WTC11 (cell line): ENCODE measurements at regions not wholly inside any gene's neighbourhood (a gene's known extent, or its start where the extent isn't known, plus 50 kb on each side); places are given as distances from the start of the nearest gene placed in this dataset.

Source experiments
- ATAC-seq: fragments of 200-7000 bp; cut with Tn5 transposase; 2 replicates; pipeline ENCODE4 v1.10.0; 2021; ENCODE audit warnings: mild to moderate bottlenecking, moderate library complexity
- CTCF ChIA-PET: fragments of 300-600 bp; sonication (Branson Sonifier 250); formaldehyde crosslinking; loops from one replicate; lab custom pipeline; 2021; ENCODE audit warnings: antibody characterized with exemption; lab: Charles Lee
- POLR2A ChIA-PET: fragments of 350-600 bp; sonication (Branson Sonifier 250); formaldehyde crosslinking; loops from one replicate; lab custom pipeline; 2021; ENCODE audit warnings: antibody characterized with exemption; lab: Charles Lee
- DNase-seq: peaks from one replicate; pipeline ENCODE4 v3.0.0; 2021; ENCODE audit warnings: low spot score
- H3K27ac Mint-ChIP-seq: 2 replicates; pipeline ENCODE4 v1.8.0; 2021; ENCODE audit warnings: mixed read lengths
- H3K27me3 Mint-ChIP-seq: 2 replicates; pipeline ENCODE4 v1.8.0; 2021; ENCODE audit warnings: low read depth, mild to moderate bottlenecking, moderate library complexity, mixed read lengths
- H3K36me3 Mint-ChIP-seq: 2 replicates; pipeline ENCODE4 v1.8.0; 2021; ENCODE audit warnings: mixed read lengths
- H3K4me1 Mint-ChIP-seq: 2 replicates; pipeline ENCODE4 v1.8.0; 2022; ENCODE audit warnings: mixed read lengths
- H3K4me3 Mint-ChIP-seq: 2 replicates; pipeline ENCODE4 v1.8.0; 2021; ENCODE audit warnings: mild to moderate bottlenecking, moderate library complexity, mixed read lengths
- H3K9me3 Mint-ChIP-seq: 2 replicates; pipeline ENCODE4 v1.8.0; 2021; ENCODE audit warnings: mixed read lengths
- CBFB ChIP-seq: sonication (generic); formaldehyde crosslinking; IDR thresholded peaks from 2 replicates; pipeline ENCODE4 v1.8.1; 2022; ENCODE audit warnings: mild to moderate bottlenecking, low read depth, missing genetic modification reagents
- CREM ChIP-seq: sonication (generic); formaldehyde crosslinking; IDR thresholded peaks from 2 replicates; pipeline ENCODE4 v1.8.1; 2022; ENCODE audit warnings: mild to moderate bottlenecking, missing genetic modification reagents, moderate library complexity
- ESRRA ChIP-seq: sonication (generic); formaldehyde crosslinking; IDR thresholded peaks from 2 replicates; pipeline ENCODE4 v1.8.1; 2022; ENCODE audit warnings: mild to moderate bottlenecking, missing genetic modification reagents, borderline replicate concordance
- GRHL2 ChIP-seq: fragments of 250-450 bp; sonication (Bioruptor Pico); IDR thresholded peaks from 2 replicates; pipeline ENCODE4 v1.8.0; 2022; ENCODE audit warnings: mild to moderate bottlenecking, moderate library complexity; ENCODE audit not compliant: insufficient replicate concordance, severe bottlenecking
- HMGA2 ChIP-seq: fragments of 250-450 bp; sonication (Bioruptor Pico); IDR thresholded peaks from 2 replicates; pipeline ENCODE4 v1.4.0; 2021; ENCODE audit warnings: mild to moderate bottlenecking, moderate library complexity
- JAZF1 ChIP-seq: fragments of 250-450 bp; sonication (Bioruptor Pico); IDR thresholded peaks from 2 replicates; pipeline ENCODE4 v1.9.0; 2021; ENCODE audit warnings: moderate library complexity, mild to moderate bottlenecking, inconsistent platforms
- RORB ChIP-seq: fragments of 250-450 bp; sonication (Bioruptor Pico); IDR thresholded peaks from 2 replicates; pipeline ENCODE4 v1.9.0; 2021; ENCODE audit warnings: mild to moderate bottlenecking
- TF ChIP-seq, protein P1 (sequence below): fragments of 250-450 bp; sonication (Bioruptor Pico); IDR thresholded peaks from 2 replicates; pipeline ENCODE4 v1.9.0; 2021; ENCODE audit warnings: mild to moderate bottlenecking, borderline replicate concordance
- TF ChIP-seq, protein P2 (sequence below): sonication (generic); formaldehyde crosslinking; IDR thresholded peaks from 2 replicates; pipeline ENCODE4 v1.8.0; 2023; ENCODE audit warnings: missing genetic modification reagents, mild to moderate bottlenecking, borderline replicate concordance
- TF ChIP-seq, protein P3 (sequence below): sonication (generic); formaldehyde crosslinking; IDR thresholded peaks from 2 replicates; pipeline ENCODE4 v1.8.1; 2023; ENCODE audit warnings: mild to moderate bottlenecking, missing genetic modification reagents
- TF ChIP-seq, protein P4 (sequence below): sonication (generic); formaldehyde crosslinking; IDR thresholded peaks from 2 replicates; pipeline ENCODE4 v1.8.0; 2022; ENCODE audit warnings: mild to moderate bottlenecking, missing genetic modification reagents

DNA sequence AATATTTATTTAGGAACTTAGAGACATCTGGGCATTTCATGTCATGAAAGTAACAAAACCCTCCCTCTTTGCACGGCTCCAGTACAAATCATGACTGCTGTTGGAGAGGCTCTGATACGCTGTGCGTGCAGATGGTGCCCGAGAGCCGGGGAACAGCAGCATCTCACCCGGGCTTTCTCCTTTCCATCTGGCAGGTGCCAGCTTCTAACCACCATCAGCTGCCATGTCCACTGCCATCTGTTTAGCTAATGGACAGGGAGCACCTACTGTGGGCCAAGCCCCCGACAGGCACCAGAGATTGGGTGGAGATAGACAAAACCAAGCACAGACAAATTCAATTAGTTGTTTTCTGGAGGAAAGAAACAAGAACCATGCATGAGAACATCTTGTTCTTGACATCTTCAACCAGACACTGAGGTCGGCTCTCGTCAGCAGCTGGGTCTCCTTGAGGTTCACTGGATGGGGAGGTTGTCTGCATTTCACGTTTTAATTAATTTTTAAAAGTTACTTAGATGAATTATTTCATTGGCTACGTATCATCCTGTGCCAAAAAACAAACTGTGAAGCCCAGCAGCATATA, 323.7 kb downstream of the THBS2 start:
- Mint-ChIP-seq H3K4me3 (no peak overlapping the region), H3K4me1 (peaks cover 11% of the 10 kb centered on the region), H3K27me3 (no peaks in the 10 kb centered on the region), H3K9me3 (peaks cover 56% of the 10 kb centered on the region), H3K36me3 (peaks cover 48% of the 10 kb centered on the region), H3K27ac (no peak overlapping the region)
- ATAC-seq: no peak
- DNase-seq: no peak
- ChIA-PET CTCF (no interaction called here), POLR2A (no interaction called here)
- TF ChIP-seq, protein P1, sequence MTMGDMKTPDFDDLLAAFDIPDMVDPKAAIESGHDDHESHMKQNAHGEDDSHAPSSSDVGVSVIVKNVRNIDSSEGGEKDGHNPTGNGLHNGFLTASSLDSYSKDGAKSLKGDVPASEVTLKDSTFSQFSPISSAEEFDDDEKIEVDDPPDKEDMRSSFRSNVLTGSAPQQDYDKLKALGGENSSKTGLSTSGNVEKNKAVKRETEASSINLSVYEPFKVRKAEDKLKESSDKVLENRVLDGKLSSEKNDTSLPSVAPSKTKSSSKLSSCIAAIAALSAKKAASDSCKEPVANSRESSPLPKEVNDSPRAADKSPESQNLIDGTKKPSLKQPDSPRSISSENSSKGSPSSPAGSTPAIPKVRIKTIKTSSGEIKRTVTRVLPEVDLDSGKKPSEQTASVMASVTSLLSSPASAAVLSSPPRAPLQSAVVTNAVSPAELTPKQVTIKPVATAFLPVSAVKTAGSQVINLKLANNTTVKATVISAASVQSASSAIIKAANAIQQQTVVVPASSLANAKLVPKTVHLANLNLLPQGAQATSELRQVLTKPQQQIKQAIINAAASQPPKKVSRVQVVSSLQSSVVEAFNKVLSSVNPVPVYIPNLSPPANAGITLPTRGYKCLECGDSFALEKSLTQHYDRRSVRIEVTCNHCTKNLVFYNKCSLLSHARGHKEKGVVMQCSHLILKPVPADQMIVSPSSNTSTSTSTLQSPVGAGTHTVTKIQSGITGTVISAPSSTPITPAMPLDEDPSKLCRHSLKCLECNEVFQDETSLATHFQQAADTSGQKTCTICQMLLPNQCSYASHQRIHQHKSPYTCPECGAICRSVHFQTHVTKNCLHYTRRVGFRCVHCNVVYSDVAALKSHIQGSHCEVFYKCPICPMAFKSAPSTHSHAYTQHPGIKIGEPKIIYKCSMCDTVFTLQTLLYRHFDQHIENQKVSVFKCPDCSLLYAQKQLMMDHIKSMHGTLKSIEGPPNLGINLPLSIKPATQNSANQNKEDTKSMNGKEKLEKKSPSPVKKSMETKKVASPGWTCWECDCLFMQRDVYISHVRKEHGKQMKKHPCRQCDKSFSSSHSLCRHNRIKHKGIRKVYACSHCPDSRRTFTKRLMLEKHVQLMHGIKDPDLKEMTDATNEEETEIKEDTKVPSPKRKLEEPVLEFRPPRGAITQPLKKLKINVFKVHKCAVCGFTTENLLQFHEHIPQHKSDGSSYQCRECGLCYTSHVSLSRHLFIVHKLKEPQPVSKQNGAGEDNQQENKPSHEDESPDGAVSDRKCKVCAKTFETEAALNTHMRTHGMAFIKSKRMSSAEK (CRISPR knock-in tag): no peak
- TF ChIP-seq GRHL2 (no peak), CBFB (CRISPR knock-in tag) (no peak), JAZF1 (CRISPR knock-in tag) (no peak), HMGA2 (CRISPR knock-in tag) (no peak)
- TF ChIP-seq, protein P2, sequence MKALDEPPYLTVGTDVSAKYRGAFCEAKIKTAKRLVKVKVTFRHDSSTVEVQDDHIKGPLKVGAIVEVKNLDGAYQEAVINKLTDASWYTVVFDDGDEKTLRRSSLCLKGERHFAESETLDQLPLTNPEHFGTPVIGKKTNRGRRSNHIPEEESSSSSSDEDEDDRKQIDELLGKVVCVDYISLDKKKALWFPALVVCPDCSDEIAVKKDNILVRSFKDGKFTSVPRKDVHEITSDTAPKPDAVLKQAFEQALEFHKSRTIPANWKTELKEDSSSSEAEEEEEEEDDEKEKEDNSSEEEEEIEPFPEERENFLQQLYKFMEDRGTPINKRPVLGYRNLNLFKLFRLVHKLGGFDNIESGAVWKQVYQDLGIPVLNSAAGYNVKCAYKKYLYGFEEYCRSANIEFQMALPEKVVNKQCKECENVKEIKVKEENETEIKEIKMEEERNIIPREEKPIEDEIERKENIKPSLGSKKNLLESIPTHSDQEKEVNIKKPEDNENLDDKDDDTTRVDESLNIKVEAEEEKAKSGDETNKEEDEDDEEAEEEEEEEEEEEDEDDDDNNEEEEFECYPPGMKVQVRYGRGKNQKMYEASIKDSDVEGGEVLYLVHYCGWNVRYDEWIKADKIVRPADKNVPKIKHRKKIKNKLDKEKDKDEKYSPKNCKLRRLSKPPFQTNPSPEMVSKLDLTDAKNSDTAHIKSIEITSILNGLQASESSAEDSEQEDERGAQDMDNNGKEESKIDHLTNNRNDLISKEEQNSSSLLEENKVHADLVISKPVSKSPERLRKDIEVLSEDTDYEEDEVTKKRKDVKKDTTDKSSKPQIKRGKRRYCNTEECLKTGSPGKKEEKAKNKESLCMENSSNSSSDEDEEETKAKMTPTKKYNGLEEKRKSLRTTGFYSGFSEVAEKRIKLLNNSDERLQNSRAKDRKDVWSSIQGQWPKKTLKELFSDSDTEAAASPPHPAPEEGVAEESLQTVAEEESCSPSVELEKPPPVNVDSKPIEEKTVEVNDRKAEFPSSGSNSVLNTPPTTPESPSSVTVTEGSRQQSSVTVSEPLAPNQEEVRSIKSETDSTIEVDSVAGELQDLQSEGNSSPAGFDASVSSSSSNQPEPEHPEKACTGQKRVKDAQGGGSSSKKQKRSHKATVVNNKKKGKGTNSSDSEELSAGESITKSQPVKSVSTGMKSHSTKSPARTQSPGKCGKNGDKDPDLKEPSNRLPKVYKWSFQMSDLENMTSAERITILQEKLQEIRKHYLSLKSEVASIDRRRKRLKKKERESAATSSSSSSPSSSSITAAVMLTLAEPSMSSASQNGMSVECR (CRISPR knock-in tag): no peak

DNA sequence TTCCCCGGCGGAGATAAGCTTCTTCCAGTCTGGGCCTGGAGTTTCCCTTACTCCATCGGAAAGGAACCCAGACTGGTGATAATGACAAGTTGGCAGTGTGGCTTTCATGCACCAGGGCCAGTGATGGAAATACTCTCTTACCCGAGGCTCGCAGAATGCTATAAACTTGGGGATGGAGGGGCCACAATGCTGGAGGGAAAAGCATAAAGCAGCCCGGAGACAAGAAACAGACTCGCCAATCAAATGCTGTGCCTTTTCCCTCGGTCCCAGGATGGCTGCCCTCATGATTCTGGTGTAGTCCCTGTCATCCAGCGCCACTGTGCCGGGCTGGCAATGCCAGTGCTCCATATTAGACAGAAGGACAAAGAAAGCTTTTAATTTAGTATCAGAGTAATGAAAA, 325.6 kb downstream of the THBS2 start:
- peaks cover 11% of the 10 kb centered on the region for H3K4me1 Mint-ChIP-seq
- DNase-seq (no peak), ATAC-seq (no peak)
- TF ChIP-seq ESRRA (CRISPR knock-in tag) (no peak), RORB (no peak), CREM (CRISPR knock-in tag) (no peak)
- TF ChIP-seq, protein P3, sequence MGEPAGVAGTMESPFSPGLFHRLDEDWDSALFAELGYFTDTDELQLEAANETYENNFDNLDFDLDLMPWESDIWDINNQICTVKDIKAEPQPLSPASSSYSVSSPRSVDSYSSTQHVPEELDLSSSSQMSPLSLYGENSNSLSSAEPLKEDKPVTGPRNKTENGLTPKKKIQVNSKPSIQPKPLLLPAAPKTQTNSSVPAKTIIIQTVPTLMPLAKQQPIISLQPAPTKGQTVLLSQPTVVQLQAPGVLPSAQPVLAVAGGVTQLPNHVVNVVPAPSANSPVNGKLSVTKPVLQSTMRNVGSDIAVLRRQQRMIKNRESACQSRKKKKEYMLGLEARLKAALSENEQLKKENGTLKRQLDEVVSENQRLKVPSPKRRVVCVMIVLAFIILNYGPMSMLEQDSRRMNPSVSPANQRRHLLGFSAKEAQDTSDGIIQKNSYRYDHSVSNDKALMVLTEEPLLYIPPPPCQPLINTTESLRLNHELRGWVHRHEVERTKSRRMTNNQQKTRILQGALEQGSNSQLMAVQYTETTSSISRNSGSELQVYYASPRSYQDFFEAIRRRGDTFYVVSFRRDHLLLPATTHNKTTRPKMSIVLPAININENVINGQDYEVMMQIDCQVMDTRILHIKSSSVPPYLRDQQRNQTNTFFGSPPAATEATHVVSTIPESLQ (CRISPR knock-in tag): no peak
- TF ChIP-seq, protein P4, sequence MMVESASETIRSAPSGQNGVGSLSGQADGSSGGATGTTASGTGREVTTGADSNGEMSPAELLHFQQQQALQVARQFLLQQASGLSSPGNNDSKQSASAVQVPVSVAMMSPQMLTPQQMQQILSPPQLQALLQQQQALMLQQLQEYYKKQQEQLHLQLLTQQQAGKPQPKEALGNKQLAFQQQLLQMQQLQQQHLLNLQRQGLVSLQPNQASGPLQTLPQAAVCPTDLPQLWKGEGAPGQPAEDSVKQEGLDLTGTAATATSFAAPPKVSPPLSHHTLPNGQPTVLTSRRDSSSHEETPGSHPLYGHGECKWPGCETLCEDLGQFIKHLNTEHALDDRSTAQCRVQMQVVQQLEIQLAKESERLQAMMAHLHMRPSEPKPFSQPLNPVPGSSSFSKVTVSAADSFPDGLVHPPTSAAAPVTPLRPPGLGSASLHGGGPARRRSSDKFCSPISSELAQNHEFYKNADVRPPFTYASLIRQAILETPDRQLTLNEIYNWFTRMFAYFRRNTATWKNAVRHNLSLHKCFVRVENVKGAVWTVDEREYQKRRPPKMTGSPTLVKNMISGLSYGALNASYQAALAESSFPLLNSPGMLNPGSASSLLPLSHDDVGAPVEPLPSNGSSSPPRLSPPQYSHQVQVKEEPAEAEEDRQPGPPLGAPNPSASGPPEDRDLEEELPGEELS: no peak
- H3K9me3 Mint-ChIP-seq: peaks cover 50% of the 10 kb centered on the region
- peaks cover 40% of the 10 kb centered on the region for H3K36me3 Mint-ChIP-seq
- no peak overlapping the region for H3K27ac Mint-ChIP-seq
- CTCF ChIA-PET: no interaction called here
- H3K4me3 Mint-ChIP-seq: no peak overlapping the region
- POLR2A ChIA-PET: no interaction called here
- no peaks in the 10 kb centered on the region for H3K27me3 Mint-ChIP-seq
